Fibroblast of skin of abdomen (primary cell): ENCODE measurements at regions not wholly inside any gene's neighbourhood (a gene's known extent, or its start where the extent isn't known, plus 50 kb on each side); places are given as distances from the start of the nearest gene placed in this dataset.
A peak's percentile ranks its signal among the peaks of the same experiment; 100 is the strongest.

Experiments used
- DNase-seq: peaks from one replicate; pipeline ENCODE4 v3.0.0-alpha.2; 2013

GRCh38 chr6:78810698-78811097 is 56.7 kb upstream of the IRAK1BP1 start:
- DNase-seq: peak; percentile 3
